Testis (tissue), 2 donors: ENCODE measurements at regions not wholly inside any gene's neighbourhood (a gene's known extent, or its start where the extent isn't known, plus 50 kb on each side); places are given as distances from the start of the nearest gene placed in this dataset.

ENCODE experiments used
- DNase-seq: peaks from one replicate; pipeline ENCODE4 v3.0.0-alpha.2; 2019
- H3K27ac ChIP-seq, 2 donors: fragments of 200-600 bp; sonication (generic); one replicate each; pipeline ENCODE4 v1.5.1; 2019
- H3K27me3 ChIP-seq: fragments of 200-600 bp; sonication (generic); one replicate; pipeline ENCODE4 v1.5.1; 2019
- H3K36me3 ChIP-seq: fragments of 200-600 bp; sonication (generic); one replicate; pipeline ENCODE4 v1.5.1; 2017; ENCODE audit warnings: low read depth; ENCODE audit errors: missing control alignments
- H3K4me1 ChIP-seq: fragments of 200-600 bp; sonication (generic); one replicate; pipeline ENCODE4 v1.5.1; 2019
- H3K4me3 ChIP-seq, 2 donors: fragments of 200-600 bp; sonication (generic); one replicate each; pipeline ENCODE4 v1.5.1; 2017 to 2019
- H3K9me3 ChIP-seq: fragments of 200-600 bp; sonication (generic); one replicate; pipeline ENCODE4 v1.5.1; 2017
- CTCF ChIP-seq, 3 experiments: fragments of 450-650 bp in 2 of 3; fragments of 200-600 bp in 1 of 3; sonication (generic) in 1 of 3; IDR thresholded peaks; one replicate each; pipeline ENCODE4 v1.5.1; 2016 to 2019; ENCODE audit warnings: antibody characterized with exemption in 3 of 3, mild to moderate bottlenecking in 2 of 3, moderate library complexity in 1 of 3
- POLR2A ChIP-seq: fragments of 450-650 bp; IDR thresholded peaks from one replicate; pipeline ENCODE4 v1.6.1; 2017; ENCODE audit warnings: antibody characterized with exemption, mild to moderate bottlenecking, moderate library complexity
- WGBS, 2 donors: methylation state at CpG; one replicate each; pipeline ENCODE4 v1.1.5; 2018; 5-methylcytosine and 5-hydroxymethylcytosine counted together
- intact Hi-C: fragments of 100-400 bp; cut with DNase I; formaldehyde crosslinking; loops from one replicate; pipeline ENCODE4 v1.15.1; 2023; ENCODE audit warnings: low total_unique reads

GRCh38 chr6:164836486-164836885, 472.9 kb downstream of the C6orf118 start:
- Histone ChIP-seq H3K27ac (no peak overlapping the region), H3K4me1 (no peaks in the 10 kb centered on the region), H3K4me3 (no peak overlapping the region), H3K36me3 (no peaks in the 10 kb centered on the region), H3K9me3 (no peaks in the 10 kb centered on the region), H3K27me3 (no peaks in the 10 kb centered on the region)
- DNase-seq: no peak
- WGBS, 2 donors: 72 to 85% methylated on average over 3 of the region's 3 CpGs
- intact Hi-C loops: no loop called here
- no peak for TF ChIP-seq POLR2A
- TF ChIP-seq CTCF (IDR thresholded peaks at IDR 0.05): no peak

GRCh38 chr6:164832410-164832809, 477.0 kb downstream of the C6orf118 start:
- Histone ChIP-seq H3K4me3 (no peak overlapping the region), H3K9me3 (no peaks in the 10 kb centered on the region), H3K36me3 (no peaks in the 10 kb centered on the region), H3K27me3 (no peaks in the 10 kb centered on the region), H3K27ac (no peak overlapping the region), H3K4me1 (no peaks in the 10 kb centered on the region)
- intact Hi-C loops: no loop called here
- 64 to 90% methylated on average over 7 of the region's 7 CpGs for WGBS, 2 donors
- no peak for DNase-seq
- no peak for TF ChIP-seq POLR2A
- TF ChIP-seq CTCF (IDR thresholded peaks at IDR 0.05): no peak

GRCh38 chr6:164827537-164827936, 481.9 kb downstream of the C6orf118 start:
- no peaks in the 10 kb centered on the region for H3K4me1 ChIP-seq
- no peak for DNase-seq
- WGBS, 2 donors: 60 to 67% methylated on average over 8 of the region's 8 CpGs
- no peak for TF ChIP-seq POLR2A
- TF ChIP-seq CTCF (IDR thresholded peaks at IDR 0.05): no peak
- H3K27ac ChIP-seq: no peak overlapping the region
- intact Hi-C loops: no loop called here
- no peaks in the 10 kb centered on the region for H3K27me3 ChIP-seq
- H3K4me3 ChIP-seq: no peak overlapping the region
- H3K36me3 ChIP-seq: no peaks in the 10 kb centered on the region
- H3K9me3 ChIP-seq: no peaks in the 10 kb centered on the region

- TF ChIP-seq POLR2A: no peak
- no peak for TF ChIP-seq CTCF (IDR thresholded peaks at IDR 0.05)
- Histone ChIP-seq H3K27me3 (no peaks in the 10 kb centered on the region), H3K27ac (no peak overlapping the region), H3K4me3 (no peak overlapping the region), H3K4me1 (no peaks in the 10 kb centered on the region), H3K36me3 (no peaks in the 10 kb centered on the region), H3K9me3 (no peaks in the 10 kb centered on the region)
- no peak for DNase-seq
- intact Hi-C loops: no loop called here
- 27 to 33% methylated on average over 10 to 11 of the region's 11 CpGs for WGBS, 2 donors
Observed at GRCh38 chr6:164826831-164827468, 482.5 kb downstream of the C6orf118 start.

GRCh38 chr6:164825386-164825785, 484.0 kb downstream of the C6orf118 start:
- Histone ChIP-seq H3K9me3 (no peaks in the 10 kb centered on the region), H3K4me1 (no peaks in the 10 kb centered on the region), H3K4me3 (no peak overlapping the region), H3K27ac (no peak overlapping the region), H3K36me3 (no peaks in the 10 kb centered on the region), H3K27me3 (no peaks in the 10 kb centered on the region)
- WGBS, 2 donors: 85% methylated on average over 3 of the region's 3 CpGs
- intact Hi-C loops: no loop called here
- no peak for DNase-seq
- TF ChIP-seq POLR2A (no peak), CTCF (IDR thresholded peaks at IDR 0.05) (no peak)
